ENCODE measurements at regions not wholly inside any gene's neighbourhood (a gene's known extent, or its start where the extent isn't known, plus 50 kb on each side); places are given as distances from the start of the nearest gene placed in this dataset.

GRCh38 chr3:31321620-31322019 lies 211.1 kb upstream of the STT3B start:
- TF ChIP-seq GATA2 (IDR thresholded peaks at IDR 0.05; ENCODE audit: low read depth, low read length) (no peak), GATA3 (IDR thresholded peaks at IDR 0.05; ENCODE audit: low read depth, low read length) (no peak)

Measured in SH-SY5Y (cell line).